D341Med (cell line): ENCODE measurements at regions not wholly inside any gene's neighbourhood (a gene's known extent, or its start where the extent isn't known, plus 50 kb on each side); places are given as distances from the start of the nearest gene placed in this dataset.
"Not testable (repeated sequence)": the region's sequence is repeated elsewhere in the genome, so short reads cannot be mapped to it uniquely, and the experiment has no call there.

Experiments used
- DNase-seq: peaks from one replicate; pipeline ENCODE4 v3.0.0; 2012; ENCODE audit warnings: low spot score

GRCh38 chr12:76664731-76665130 lies 99.2 kb upstream of the ZDHHC17 start:
- DNase-seq = no peak

- no peak for DNase-seq
These were observed 97.6 kb upstream of the ZDHHC17 start for GRCh38 chr12:76666290-76666835.

GRCh38 chr12:76669981-76670380 lies 93.9 kb upstream of the ZDHHC17 start:
- DNase-seq = no peak

GRCh38 chr12:76670776-76671175 lies 93.1 kb upstream of the ZDHHC17 start:
- DNase-seq = no peak

GRCh38 chr12:76674669-76675315 lies 89.1 kb upstream of the ZDHHC17 start:
- DNase-seq = no peak

- DNase-seq = not testable (repeated sequence)
These were observed 87.7 kb upstream of the ZDHHC17 start for GRCh38 chr12:76676261-76676660.

- DNase-seq = no peak
These were observed 84.9 kb upstream of the ZDHHC17 start for GRCh38 chr12:76678992-76679391.

- DNase-seq = no peak
These were observed 84.1 kb upstream of the ZDHHC17 start for GRCh38 chr12:76679778-76680177.

- no peak for DNase-seq
These were observed 83.0 kb upstream of the ZDHHC17 start for GRCh38 chr12:76680940-76681339.

GRCh38 chr12:76685246-76685678 lies 78.7 kb upstream of the ZDHHC17 start:
- no peak for DNase-seq

GRCh38 chr12:76687981-76688380 lies 75.9 kb upstream of the ZDHHC17 start:
- no peak for DNase-seq

- DNase-seq = peak; percentile 46
These were observed 75.3 kb upstream of the ZDHHC17 start for GRCh38 chr12:76688631-76689030.

GRCh38 chr12:76690921-76691700 lies 72.8 kb upstream of the ZDHHC17 start:
- DNase-seq = no peak

GRCh38 chr12:76692846-76693245 lies 71.1 kb upstream of the ZDHHC17 start:
- DNase-seq = no peak

- no peak for DNase-seq
These were observed 69.5 kb upstream of the ZDHHC17 start for GRCh38 chr12:76694369-76694768.

GRCh38 chr12:76696186-76696585 lies 67.7 kb upstream of the ZDHHC17 start:
- no peak for DNase-seq

- no peak for DNase-seq
These were observed 66.1 kb upstream of the ZDHHC17 start for GRCh38 chr12:76697849-76698248.

GRCh38 chr12:76698316-76698715 lies 65.6 kb upstream of the ZDHHC17 start:
- DNase-seq = no peak

- DNase-seq = no peak
These were observed 64.9 kb upstream of the ZDHHC17 start for GRCh38 chr12:76698966-76699365.

- DNase-seq = no peak
These were observed 62.2 kb upstream of the ZDHHC17 start for GRCh38 chr12:76701690-76702089.

GRCh38 chr12:76702946-76703345 lies 61.0 kb upstream of the ZDHHC17 start:
- no peak for DNase-seq

- DNase-seq = no peak
These were observed 59.2 kb upstream of the ZDHHC17 start for GRCh38 chr12:76704693-76705092.

- no peak for DNase-seq
These were observed 57.8 kb upstream of the ZDHHC17 start for GRCh38 chr12:76706101-76706500.
